Activated effector memory CD4-positive, alpha-beta T cell treated with anti-CD3 and anti-CD28 coated beads, Interleukin-2, amount 50 U/mL, for 16 hours (primary cell): ENCODE measurements at regions not wholly inside any gene's neighbourhood (a gene's known extent, or its start where the extent isn't known, plus 50 kb on each side); places are given as distances from the start of the nearest gene placed in this dataset.
"Not testable (repeated sequence)": the region's sequence is repeated elsewhere in the genome, so short reads cannot be mapped to it uniquely, and the experiment has no call there.

Experiments
- DNase-seq: peaks from one replicate; pipeline ENCODE4 v3.0.0-alpha.2; 2020

DNA sequence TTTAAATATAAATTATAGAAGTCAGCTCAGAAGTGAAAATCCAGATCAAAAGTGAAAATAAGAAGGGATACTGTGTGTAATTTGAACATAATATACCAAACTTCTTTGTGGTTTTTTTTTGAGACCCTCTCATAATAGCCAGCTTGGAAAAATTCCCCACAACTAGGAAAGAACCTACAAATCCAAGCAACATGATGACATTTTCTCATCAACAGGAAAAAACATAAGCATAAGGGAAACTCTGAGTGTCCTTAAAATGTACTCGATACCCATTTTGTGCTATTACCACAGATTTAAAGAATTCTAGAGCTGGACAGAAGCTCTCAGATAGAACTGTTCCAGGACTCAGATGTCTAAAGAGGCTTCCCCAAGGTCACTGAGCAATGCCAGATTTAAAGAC lies 214.8 kb upstream of the KLF14 start:
- no peak for DNase-seq

DNA sequence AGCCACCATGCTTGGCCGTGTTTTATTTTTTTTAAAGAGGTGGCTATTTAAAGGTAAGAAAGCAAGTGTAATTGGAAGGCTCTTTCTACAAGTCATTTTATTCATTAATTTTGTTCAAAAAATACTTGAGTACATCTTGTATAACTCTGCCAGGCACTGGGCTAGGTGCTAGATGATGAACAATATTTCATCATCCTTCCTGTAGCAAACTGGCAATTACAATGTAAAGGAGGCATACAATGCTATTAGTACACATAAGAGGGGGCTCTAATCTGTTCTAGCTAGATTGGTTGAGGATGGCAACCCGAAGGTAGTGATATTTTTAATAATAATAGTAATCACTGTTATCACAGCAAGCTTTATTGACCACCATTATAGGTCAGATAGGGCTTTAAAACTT lies 215.5 kb upstream of the KLF14 start:
- DNase-seq: no peak

DNA sequence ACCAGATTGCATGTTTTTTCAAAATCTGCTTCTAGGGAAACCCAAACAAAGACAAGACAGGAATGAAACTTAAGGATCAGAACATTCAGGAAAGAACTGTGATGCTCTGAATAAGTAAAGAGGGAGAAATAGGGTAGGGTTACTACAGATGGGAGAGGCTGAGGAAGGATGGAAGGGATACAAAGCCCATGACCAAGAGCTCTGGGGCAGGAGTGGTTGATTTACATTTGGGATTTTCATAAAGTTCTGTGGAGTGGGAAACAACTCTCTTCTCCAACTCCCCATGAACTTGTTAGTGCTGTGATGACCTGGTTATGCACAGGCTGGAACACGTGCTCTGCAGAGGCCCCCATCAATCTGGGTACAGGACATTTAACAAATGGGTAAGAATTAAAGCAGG lies 216.0 kb upstream of the KLF14 start:
- DNase-seq: no peak

DNA sequence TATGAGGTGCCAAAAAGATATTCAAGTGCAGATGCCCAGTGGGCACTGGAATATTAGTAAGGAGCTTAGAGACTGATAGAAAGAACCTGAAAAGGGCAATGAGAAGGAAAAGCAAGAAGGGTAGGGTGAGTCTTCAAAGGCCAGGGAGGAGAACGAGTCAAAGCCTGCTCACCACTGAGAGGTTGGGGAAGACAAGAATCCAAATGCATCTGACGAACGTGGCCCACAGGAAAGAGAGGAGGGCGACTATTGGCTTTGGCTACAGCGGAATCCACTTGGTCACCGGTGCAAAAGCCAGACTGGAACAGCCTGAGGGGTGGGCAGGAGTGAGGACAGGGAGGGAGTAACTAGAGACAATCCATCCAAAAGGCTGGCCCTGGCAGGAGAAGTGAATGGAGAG lies 216.7 kb upstream of the KLF14 start:
- DNase-seq: no peak

DNA sequence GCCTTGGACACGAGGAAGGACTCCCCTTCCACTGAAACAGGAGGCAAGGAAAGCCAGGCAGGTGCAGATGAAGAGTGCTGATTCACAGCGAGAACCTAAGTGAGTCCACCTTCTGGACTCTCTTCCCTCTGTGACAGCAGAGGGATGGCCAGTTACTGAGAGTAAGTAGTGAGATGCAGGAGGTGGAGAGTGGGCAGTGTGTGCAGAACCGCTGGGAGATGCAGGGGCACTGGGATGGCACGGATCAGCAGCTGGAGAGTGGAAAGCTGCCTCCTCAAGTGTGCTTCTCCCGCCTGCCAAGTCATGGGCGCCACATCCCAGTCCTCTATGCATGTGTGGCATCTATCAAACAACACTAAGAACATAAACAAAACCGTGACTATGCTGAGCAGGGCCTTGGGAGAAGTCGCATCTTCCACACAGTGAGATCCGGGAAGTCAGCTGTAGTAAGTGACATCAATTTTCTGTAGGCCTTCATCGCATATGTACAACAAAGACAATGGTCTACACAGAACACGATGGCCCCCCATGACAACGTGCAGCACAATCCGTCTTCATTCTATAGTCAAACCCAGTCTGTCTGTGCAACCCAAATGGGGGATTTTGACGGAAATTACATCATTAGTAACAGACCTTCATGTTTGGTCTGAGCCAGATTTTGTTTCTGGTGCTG lies 217.4 kb upstream of the KLF14 start:
- DNase-seq: peak; percentile 79

DNA sequence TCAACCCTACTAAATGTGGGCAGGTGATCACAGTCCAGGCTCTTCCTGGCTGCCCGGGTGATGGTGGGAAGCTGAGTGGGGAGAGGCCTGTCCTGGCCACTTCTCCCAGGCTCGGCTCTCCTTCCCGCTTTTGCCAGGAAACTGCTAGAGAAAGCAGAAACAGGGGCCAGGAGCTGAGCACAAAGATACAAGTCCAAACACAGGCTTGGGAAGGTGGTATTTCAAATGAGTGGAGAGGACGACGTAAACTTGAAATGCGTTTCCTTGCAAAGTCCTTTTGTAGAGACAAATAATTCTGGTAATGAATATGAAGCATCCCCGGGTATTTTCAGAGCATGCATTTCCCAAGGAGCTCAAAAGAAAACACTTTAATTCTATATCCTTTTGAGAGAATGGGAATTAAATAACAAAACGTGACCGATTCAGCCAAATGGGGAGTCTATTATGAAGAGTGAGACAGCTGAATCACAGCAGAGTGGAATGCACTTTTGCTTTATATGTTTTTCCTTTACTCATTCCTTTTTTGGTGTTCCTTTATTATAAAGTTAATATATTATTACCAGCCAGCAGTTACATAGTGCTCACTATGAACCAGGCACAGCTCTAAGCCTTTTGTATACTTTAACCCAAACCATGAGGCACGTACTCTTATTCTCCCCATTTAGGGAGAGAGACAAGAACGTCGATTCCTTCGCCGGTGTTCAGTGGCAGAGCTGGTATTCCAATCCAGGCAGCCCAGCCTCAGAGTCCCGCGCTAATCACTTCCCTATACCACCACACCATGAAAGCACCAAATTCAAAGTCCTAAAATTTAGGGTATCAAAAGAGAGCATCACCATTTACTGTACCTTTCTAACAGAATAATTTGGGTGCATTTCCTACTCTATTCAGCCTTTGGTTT lies 218.2 kb upstream of the KLF14 start:
- no peak for DNase-seq

DNA sequence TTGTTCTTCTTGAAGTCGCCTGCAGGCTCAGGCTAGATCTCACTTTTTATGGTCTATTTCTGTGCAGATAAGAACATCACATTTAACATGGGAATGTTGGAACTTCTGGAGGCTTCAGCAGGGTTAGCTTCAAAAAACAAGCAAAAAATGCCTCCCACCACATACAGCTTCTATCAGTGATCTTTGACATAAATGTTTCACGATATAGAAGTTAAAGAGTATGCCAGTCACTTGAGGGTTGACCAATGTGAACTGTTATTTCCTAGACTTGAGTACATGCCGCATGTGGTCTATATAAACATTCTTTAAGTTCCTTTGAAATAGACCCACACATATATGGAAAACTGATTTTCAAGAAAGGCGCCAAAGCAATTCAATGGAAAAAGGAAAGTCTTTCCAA lies 219.2 kb upstream of the KLF14 start:
- DNase-seq: no peak

DNA sequence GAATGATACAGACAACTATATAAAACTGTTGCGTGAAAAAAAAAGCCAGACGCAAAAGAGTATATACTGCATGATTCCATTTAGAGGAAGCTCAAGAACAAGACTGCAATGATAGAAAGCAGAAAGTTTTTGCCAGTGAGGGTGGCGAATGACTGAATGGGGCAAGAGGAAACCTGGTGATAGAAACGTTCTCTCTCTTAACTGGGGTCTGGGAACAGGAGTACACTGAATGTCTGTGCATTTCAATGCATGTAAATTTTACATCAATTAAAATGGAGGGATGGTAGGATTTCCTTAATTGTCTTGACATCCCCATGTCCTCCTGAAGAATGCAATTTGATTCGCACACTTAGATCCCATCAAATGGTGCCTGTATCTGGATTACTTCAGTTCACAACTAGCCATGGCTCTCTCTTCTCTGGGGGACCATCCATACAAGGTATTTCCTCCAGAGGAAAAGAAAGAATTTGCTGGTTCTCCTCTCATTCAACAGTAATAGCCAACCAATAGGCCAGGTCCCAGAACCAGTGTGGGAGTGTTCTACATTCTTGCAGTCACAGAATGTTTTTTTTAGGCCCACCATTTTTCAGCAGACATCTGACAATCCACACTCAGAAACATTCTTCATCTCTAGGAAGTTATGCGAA lies 221.0 kb upstream of the KLF14 start:
- DNase-seq: no peak

DNA sequence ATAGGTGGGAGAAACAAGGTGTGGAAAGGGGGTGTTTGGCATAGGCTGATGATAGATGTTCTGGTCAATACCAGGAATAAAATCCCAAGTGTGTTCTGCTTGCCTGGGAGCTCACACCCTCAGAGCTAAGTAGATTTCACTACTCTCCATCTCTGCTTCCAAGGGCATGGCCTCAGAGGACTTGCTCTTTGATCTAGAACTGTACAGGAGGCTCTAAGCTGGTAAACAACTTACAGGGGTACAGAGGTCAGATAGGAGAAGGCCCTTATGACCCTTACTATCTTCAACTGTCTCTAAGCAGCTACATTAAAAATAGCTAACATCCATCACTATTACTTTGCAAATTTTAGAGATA lies 221.5 kb upstream of the KLF14 start:
- DNase-seq: no peak

DNA sequence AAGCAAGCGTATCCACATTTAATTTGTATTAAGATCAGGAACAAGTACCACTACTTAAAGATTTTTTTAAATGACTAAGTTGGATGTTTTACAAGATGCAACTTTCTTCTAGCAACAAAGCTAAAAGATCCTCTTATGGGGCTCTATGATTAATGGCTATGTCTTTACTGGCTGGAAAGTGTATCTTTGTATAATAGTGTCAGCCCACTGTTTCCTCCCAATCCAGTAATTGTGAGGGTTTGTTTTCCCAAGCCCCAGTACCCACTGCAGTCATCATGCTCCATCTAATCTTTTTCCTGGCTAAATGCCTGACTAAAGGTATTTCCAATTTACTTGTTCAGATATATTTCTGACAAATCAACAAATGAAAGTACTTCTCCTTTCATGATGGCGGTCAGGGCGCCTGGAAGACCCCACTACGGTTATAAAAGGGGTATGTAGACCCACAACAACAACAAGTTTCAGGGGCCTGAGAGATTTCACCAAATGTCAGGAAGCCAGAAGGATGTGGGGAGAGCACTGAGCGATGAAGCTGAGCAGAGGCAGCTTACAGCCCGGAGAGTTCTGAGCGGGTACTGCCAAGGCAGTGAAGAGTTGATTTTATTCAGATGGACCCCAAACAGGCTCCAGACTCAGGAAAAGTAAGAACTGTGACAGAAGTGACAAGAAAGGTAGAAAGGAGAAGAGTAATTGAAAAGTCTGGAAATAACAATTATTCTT lies 222.6 kb upstream of the KLF14 start:
- no peak for DNase-seq

DNA sequence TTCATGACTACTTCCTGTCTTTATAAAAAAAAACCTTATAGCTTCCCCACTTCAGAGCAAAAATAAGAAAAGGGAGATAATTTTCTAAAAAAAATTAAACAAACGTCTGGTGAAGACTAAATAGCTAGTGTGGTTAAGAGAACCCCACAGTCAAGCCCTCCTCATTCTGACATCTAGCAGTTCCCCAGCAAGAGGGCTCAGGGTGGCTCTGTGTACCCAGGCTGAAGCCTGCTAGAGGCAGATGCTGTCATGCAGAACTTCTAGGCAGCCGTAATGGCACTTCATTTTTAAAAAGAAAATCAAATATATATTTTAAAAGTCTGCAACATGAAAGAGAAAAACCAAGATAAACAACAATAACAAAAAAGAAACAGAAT lies 223.1 kb upstream of the KLF14 start:
- DNase-seq: peak; percentile 79

DNA sequence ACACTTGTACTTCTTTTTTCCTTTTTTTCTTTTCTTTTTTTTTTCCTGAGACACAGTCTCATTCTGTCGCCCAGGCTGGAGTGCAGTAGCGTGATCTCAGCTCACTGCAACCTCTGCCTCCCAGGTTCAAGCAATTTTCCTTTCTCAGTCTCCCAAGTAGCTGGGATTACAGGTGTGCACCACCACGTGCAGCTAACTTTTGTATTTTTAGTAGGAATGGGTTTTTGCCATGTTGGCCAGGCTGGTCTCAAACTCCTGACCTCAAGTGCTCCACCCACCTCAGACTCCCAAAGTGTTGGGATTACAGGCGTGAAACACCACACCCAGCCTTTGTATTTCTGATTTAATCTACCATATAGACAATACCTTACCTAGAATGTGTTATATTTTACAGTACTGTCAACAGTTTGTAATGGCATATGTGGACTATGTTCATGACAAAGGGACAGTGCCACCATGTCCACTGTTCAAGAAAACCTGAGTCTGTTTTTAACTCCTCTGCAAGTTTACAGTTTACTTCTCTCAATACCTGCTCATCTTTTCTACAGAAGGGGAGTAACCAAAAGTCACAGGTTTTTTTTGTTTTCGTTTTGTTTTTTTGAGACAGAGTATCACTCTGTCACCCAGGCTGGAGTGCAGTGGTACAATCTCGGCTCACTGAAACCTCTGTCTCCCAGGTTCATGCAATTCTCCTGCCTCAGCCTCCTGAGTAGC lies 223.9 kb upstream of the KLF14 start:
- not testable (repeated sequence) for DNase-seq

DNA sequence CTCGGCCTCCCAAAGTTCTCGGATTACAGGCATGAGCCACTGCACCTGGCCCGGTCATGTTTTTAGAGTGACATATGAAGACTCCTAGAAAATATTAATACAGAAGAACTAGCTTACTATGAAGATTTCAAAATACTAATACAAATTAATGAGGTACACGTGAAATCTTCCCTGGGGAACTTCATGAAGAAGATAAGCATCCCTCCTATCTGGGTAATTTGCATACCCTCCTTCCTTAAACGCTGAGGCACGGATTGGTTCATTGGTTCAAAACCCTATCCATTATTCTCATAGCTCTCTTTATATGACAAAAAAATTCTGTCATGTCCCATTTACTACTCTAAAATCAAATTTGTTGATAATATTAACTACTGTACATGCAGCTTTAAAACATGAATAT lies 224.8 kb upstream of the KLF14 start:
- DNase-seq: no peak

DNA sequence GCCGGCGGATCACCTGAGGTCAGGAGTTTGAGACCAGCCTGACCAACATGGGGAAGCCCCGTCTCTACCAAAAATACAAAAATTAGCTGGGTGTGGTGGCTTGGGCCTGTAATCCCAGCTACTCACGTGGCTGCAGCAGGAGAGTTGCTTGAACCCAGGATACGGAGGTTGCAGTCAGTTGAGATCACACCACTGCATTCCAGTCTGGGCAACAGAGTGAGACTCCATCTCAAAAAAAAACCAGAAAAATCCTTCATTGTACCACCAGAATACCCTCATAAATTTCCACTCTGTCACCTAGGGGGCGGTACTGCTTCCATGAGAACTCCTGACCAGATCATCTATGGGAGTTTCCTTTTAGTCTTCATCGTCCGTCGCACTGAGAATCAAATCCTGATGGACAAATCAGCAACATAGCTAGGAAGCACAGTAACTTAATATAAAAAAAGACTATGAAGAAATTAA lies 225.8 kb upstream of the KLF14 start:
- no peak for DNase-seq

DNA sequence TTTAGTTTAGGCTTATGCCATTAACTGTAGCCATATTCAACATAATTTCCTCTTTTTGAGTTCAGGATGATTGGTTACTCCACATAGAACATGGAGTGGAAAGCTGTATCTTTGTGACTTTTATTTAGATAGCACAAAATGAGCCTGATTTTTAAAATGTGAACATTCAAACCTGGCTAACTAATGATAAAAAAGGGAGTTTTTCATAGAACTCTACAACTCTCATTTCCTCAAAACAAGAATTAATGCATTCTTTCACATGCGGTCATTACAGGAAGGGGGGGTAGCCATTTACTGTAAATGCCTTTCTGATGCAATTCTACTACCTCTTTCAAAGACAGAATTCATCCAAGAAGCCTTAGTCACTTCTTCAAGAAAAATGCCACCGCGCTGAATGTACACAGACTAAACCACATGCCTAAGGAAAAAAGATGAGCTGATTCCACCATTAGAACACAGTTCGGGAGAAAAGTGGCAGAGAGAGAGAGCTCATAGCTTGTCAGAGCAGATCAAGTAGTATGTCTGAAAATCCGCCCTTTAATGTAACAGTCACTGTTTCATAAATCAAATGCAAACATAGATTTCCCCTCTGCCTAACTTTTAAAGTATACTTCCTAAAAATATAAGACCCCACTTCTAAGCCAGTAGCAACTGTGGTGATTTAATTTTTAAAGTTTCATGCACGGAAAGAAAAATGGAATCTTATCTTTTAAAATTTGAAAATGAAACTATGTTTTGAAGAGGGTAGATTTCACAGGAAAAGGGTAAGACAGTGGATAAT lies 226.4 kb upstream of the KLF14 start:
- DNase-seq: peak; percentile 76

DNA sequence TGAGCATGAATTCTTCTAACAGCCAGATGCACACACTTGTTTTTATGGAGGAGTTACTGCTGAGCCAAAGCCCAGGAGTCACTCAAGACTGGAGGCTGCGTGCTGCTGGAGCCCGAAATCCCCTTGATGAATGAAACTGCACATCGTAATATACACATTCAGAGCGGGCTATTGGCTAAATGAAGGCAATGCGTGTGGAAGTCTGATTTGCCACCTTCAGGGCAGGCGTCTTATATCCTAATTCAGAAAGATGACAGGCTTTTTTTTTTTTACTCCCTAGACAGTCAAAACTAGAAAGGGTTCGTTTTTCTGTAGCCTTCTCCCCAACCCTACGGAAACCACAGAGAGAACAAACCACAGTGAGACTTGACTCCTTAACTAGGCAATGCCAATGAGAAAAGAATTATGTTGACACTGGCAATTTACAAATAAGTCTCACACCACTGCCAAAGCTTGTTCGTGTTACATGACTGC lies 227.2 kb upstream of the KLF14 start:
- peak; percentile 91 for DNase-seq

DNA sequence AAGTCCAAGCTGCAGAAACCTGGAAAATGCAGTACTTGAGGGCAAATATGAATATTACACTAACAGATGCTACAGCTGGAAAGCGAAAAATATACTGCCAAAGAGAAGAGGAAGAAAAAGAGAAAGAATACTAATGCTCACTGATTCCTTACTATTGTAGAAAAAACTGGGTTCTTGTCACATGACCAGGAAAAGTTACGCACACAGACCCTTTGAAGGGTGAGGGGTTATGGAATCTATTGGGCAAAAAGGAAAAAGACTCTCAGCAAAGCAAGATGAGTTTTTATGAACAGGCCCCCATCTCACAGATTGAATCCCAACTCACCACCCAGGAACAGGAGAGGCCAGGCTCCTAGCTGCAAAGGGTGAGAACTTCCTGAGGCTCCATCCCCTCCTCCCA lies 228.1 kb upstream of the KLF14 start:
- DNase-seq: no peak

DNA sequence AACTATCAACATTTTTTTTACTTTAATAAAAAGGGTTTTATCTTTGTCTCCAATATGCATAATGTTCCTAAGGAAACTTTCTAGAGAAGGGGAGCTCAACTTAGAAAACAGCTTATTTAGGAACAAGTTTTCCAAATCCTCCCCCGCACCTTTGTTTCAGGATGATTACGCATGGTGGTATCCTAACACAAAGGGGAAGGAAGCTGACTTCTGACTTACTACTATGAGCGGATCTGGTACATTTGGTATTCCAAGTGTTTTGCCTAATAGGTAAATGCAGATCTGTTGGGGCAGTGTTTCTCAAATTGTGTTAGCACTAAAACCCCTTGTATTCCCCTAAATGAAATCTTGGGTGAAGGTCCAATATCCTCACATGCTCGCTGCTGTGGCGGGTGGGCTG lies 229.3 kb upstream of the KLF14 start:
- no peak for DNase-seq

DNA sequence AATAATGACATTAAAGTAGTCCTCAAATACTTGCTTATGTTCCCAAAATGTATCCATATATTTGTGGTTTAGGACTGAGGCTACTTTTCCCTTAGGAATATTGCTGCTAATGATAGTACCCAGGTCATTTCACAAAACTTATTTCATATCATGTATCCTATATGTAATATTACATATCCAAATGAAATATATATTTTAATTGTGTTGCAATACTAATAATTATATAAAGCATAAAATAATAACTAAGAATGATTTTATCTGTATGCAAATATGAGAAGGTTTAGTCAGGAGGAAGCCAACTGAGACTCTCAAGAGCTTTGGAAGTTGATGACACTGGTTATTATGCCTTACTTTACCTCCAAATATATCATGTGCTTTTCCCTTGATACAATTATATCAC lies 231.5 kb upstream of the KLF14 start:
- no peak for DNase-seq

DNA sequence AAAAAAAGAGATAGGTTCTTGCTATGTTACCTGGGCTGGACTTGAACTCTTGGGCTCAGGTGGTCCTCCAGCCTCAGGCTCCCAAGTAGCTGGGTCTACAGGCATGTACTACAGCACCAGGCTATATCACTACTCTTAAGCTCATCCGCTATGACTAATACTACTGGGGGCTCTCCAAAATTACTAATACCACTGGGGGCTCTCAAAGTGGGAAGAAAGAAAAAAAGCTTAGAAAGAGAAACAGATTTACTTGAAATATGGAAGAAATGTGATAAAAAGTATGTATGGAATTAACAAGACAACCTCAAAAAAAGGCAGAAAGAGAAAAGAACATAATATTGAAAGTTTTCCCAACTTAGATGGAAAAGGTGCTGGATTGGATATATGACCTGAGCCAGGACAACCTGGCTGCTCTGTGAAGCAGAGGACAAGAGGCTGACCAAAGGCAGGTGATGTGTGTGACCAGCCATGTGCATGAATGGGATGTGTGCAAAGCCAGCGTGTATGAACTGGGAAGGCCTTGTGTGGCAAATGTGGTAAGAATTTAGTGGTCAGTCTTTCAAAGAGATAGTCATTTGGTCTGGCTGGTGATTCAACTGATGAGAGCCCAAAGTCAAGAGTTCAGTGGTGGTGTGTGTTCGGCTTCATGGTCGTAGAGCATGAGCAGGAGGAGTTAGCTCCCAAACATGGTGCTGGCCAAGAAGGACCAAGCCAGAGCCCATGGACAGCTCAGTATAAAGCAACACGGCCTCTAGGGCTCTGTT lies 232.4 kb upstream of the KLF14 start:
- no peak for DNase-seq

DNA sequence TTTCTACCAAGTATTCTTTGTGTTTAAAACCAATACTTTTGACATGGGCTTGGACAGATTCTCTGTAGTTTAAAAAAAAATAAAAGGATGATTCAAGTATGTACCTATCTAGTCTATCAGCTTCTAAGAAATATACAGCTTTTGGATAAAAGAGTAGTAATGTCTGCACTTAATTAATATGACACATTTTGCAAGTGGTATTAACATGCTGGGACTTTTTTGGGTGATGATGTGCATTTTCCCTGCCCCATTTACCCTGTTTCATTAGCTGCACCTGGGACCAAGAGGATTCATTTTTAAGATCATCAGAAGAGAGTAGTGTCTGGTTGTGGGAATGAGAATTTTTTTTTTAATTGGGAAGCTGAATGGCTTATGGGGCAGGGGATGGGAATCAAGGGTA lies 236.2 kb upstream of the KLF14 start:
- DNase-seq: no peak
